CD4-positive, alpha-beta T cell treated with Interleukin-17A for 4 hours (primary cell): ENCODE measurements at regions not wholly inside any gene's neighbourhood (a gene's known extent, or its start where the extent isn't known, plus 50 kb on each side); places are given as distances from the start of the nearest gene placed in this dataset.
"Not testable (repeated sequence)": the region's sequence is repeated elsewhere in the genome, so short reads cannot be mapped to it uniquely, and the experiment has no call there.

ENCODE experiments used
- DNase-seq: peaks from one replicate; pipeline ENCODE4 v3.0.0-alpha.2; 2020; ENCODE audit warnings: mixed read lengths

DNA sequence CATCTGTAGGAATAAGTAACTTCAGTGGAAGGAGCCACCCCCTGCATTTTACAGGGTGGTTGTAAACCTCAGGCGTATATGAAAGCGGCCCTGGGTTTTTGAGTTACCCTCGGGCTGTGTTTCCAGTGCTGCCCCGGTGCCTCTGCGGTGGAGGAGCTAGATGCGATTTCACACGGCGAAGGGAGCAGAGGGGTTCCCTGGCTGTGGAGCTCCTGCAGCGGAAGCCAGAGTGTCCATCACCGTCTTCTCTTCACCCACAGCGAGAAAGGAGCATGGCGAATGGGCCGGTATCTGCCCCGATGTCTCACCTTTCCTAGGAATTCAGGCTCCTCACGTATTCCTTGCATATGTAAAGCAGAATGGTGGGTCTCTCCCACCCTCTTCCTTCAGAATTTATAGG lies 253.6 kb downstream of the THBS2 start:
- DNase-seq: no peak

DNA sequence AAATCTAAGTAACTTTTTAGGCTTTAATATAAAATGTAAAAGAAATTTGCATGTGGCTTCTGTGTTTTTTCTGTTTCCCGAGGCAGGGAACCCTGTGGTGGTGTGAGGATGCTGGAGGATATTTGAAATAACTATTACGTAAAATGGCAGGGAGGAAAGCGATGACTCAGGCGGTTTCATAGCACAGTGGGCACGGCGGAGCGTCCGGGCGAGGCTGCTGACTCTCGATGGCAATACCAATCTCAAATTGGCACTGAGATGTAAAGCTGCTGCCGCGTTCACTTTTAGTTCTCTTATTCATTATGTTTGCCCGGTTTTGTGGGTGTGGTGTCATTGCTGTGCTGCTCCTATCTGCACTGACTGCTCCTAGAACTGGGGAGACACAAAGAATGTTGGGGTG lies 254.3 kb downstream of the THBS2 start:
- DNase-seq: no peak

DNA sequence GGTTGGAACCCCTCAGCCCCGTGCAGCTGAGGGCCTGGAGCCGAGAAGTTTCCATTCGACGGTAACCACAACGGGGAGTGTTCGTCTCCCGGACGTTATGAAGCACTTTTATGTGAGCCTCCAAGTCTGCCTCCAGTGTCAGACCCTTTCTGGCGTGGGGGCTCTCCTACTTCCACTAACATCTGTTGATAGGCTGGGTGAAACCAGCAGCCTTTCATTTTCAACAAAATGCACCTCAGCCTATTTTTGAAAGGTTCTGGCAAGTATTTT lies 257.4 kb downstream of the THBS2 start:
- no peak for DNase-seq

- DNase-seq: no peak
Observed at GRCh38 chr6:168995526-168996355, 257.9 kb downstream of the THBS2 start.

DNA sequence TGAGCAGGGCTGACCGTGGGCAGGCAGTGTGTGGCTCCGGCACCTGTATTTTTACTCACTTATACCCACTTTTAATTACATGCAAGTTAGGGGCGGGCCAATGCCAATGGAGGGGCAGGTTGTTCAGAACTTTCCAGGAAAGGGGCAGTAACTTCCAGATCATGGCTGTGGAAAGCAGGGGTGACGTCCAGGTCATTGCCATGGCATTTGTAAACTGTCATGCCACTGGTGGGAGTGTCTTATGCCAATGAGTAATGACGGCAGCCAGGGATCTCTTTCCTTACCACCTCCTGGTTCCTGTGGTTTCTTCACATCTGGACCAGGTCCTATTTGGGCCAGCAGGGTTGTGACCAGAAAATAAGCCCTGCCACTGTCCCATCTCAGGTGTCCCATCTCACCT lies 258.7 kb downstream of the THBS2 start:
- DNase-seq: no peak

- DNase-seq: no peak
Observed at GRCh38 chr6:168992446-168993144, 261.1 kb downstream of the THBS2 start.

GRCh38 chr6:168991695-168992094 lies 262.0 kb downstream of the THBS2 start:
- DNase-seq: not testable (repeated sequence)

DNA sequence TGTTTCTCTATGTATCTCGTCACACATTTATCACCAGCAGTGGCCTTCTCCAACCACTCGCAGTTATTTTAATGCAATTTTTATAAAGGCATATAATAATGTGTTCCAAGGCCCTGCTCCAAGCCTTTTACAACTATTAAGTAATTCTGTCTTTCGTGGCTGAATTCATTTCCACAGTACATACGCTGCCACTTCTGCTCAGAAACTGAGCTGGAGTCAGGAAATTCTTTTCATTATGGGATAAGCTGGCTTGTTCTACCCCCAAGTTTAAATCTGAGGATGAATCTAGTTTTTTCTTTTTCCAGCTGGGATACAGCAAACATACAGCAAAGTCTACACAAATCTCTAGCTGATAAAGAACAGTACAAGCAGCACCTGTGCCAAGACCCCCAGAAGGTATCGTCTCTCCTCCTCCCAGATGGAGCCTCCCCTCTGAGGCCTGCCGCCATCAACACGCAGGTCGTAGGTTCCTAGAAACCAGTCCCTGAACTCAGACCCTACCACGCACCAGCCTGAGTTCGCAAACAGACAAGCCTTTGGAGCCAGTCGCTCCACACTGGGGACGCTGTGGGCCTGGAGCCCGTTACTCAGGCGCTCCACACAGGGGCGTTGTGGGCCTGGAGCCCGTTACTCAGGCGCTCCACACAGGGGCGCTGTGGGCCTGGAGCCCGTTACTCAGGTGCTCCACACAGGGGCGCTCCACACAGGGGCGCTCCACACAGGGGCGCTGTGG lies 263.5 kb downstream of the THBS2 start:
- DNase-seq: no peak

GRCh38 chr6:168989421-168989820 lies 264.2 kb downstream of the THBS2 start:
- no peak for DNase-seq

DNA sequence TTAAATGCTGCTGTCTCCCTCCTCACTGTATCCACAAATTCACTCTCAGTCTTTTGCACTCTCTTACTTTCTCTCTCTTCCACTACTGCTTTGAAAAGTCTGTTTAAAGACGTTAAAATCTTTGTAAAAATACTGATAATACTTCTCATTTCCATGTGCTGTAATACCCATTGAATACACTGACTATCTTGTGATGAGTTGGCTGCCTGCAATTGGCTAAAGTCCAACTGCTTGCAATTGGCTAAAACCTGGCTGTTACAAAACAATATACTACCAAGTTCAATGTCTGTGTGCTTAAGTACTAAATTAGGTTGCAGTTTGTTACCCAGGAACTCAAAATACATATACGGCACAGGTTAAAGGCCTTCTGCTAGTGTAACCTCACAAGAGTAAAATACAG lies 264.8 kb downstream of the THBS2 start:
- DNase-seq: no peak

- DNase-seq: no peak
Observed at GRCh38 chr6:168988280-168988679, 265.4 kb downstream of the THBS2 start.

DNA sequence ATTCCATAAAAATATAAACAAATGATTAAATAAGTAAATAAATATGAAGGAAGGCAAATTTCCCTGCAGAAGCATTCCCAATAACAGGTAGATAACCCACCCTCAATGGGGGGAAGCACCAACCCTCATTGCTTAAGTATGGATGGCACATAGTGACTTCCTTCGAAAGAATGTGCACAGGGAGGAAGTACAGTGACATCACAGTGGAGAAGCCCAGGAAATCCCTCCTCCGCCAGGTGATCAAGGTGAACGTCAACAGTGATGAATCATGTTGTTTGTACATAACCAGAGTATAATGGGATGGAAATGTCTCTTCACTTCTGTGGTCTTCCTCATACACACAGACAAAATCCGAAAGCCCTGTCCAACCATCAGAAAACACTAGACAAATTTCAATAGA lies 267.9 kb downstream of the THBS2 start:
- no peak for DNase-seq

DNA sequence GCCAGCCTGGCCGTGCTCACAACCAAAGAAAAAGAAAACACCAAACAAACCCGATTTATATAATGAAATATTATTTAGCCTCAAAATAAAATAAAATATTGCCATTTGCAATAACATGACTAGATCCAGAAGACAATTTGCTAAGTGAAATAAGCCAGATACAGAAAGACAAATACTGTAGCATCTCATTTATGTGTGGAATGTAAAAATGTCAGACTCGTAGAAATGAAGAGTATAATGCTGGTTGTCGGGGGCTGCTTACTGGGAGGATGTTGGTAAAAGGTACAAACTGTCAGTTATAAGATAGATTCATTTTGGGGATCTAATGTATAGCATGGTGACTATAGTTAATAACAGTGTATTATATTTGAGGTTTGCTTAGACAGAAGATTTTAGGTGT lies 269.7 kb downstream of the THBS2 start:
- DNase-seq: no peak

DNA sequence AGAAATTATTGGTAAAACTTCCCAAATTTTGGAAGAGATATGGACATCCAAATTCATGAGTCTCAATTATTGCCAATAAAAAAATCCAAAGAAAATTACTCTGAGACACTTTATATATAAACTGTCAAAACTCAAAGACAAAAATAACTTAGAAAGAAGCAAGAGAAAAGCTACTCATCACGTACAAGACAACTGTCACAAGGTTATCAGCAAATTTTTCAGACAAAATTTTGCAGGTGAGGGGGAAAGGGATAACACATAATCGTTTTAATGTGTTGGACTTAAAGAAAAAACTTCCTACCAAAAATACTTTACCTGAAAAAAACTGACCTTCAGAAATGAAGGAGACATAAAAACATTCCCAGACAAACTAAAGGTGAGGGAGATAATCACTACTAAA lies 272.5 kb downstream of the THBS2 start:
- DNase-seq: no peak

GRCh38 chr6:168979254-168979653 lies 274.4 kb downstream of the THBS2 start:
- DNase-seq: no peak

GRCh38 chr6:168972128-168972527 lies 281.5 kb downstream of the THBS2 start:
- no peak for DNase-seq

- DNase-seq: no peak
Observed at GRCh38 chr6:168971549-168971948, 282.1 kb downstream of the THBS2 start.

GRCh38 chr6:168968801-168969200 lies 284.8 kb downstream of the THBS2 start:
- no peak for DNase-seq

DNA sequence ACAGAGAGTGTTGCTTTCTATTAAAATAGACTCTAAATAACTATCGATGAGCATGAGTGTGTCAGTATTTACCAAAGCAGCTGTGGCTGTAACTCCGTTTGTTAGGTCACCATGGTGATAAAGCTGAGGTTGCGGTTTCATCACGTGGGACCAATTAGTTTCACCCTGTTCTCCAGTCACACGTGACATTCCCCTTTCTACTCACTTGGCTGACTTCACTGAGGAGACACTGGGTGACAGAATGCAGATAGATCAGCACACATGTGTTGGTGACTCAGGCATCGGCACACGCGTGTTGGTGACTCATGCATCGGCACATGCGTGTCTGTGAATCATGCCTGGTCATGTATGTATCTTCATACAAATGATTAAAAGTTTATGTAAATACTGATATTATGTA lies 285.4 kb downstream of the THBS2 start:
- no peak for DNase-seq

DNA sequence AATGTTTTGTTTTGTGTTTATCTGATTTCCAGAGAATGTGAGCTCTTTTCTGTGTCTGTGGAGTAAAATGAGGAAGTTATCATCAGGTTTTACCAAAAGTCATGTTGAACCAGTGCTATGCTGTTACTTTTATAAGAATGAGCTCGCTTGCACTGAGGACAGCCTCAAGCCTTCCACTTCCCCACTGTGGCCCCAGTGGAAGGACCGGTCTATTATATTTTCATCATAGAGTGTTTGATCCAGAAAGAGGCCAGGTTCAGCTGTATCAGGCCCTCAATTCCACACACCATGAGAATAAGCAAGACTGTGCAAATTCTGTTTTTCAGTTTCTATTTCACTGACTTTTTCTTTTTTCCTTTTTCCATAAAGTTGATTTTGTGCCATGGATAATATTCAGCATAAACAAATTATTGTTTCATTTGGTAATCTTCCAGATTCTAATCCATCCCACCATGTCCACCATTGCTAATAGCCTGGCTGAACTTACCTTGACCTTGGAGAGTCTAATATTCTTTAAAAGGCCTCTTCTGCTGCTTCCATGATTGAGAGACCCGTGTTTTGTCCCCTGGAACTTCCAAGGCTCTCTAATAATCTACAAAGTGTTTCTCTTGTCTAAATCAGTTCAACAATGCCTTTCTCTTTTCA lies 286.2 kb downstream of the THBS2 start:
- no peak for DNase-seq

DNA sequence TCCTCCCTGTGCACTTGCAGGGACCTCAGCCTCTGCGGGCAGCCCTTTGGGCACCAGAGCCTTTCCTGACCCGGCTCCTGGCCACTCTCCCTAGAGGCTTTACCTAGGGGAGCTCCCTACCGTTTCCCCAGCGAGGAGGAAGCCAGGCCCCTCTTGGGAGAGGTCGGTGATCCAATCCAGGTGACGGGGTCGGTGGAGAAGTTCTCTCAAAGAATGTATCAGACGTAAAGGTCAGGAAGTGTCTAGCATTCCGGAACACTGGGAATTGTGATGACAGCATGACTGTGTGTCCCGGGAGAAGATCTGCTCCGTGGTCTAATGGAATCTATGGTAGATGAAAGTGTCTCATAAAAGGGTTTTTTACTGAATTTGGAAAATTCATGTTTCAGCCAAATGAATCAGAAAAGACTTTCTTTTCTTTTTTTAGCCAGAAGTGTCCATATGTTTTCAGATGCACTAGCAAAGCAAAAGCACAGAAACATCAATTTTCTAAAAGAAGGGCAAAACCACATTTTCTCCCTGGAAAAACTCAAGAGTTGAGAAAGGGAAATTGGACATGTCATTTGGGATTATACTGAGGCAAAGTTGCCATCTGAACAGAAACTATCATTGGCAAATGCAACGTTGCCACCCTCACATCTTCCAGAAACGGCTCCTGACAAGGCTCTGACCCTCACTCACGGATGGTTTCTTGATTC lies 289.4 kb downstream of the THBS2 start:
- no peak for DNase-seq

- no peak for DNase-seq
Observed at GRCh38 chr6:168962886-168963285, 290.8 kb downstream of the THBS2 start.

- DNase-seq: no peak
Observed at GRCh38 chr6:168961264-168961656, 292.4 kb downstream of the THBS2 start.
